ENCODE measurements at regions not wholly inside any gene's neighbourhood (a gene's known extent, or its start where the extent isn't known, plus 50 kb on each side); places are given as distances from the start of the nearest gene placed in this dataset.

DNA sequence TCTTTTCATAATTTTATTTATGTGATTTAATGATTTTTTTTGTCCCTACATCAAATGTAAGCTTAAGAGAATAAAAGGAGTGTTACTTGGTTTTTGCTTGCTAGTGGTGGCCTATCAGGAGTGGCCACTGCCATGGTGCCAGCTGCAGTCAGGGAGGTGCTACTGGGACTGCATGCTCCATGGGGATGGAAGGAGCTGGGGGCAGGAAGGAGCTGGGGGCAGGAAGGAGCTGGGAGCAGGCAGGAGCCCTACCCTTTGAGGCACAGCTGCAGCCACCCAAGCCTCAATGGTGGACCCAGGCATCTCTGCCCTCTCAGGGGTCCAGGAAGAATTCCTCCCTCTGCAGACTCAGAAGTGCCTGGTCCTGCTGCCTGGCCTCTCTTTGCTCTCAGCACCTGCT, 796.0 kb downstream of the SLC16A7 start:
- no peak for DNase-seq

DNA sequence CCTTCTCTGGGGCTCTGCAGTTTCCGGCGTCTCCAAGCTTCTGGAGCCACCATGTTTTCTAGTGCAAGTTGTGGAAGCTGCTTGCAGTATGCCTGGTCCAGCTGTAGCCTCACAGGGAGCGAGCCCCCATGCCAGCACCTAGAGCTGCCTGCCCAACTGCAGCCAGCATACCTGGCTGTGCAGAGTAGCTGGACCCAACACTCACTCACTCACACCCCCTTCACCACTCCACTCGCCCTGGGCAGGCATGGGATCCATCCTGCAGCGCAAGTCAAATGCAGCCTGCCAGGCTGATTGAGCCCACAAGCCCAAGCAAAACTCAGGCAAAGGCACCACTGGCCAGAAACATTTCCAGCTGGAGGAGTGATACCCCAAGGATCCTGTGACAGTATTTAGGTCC, 797.3 kb downstream of the SLC16A7 start:
- DNase-seq = no peak

DNA sequence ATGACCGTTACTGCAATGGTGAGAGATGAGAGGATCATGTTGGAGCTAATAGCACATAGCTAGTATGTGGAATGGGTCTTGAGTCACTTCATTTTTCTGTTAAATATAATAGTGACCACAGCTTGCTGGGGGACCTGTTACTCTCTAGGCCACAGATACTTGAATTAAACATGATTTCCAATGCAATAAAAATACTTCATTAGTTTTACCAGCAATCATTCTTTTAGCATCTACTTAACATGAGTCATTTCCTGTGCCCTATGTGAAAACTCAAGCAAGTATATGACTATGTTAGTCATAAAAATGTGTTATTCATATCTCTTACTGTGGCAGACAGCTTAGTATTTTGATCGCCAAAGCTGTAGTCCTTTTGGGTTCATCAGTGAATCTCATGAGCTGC, 798.8 kb downstream of the SLC16A7 start:
- DNase-seq = no peak

DNA sequence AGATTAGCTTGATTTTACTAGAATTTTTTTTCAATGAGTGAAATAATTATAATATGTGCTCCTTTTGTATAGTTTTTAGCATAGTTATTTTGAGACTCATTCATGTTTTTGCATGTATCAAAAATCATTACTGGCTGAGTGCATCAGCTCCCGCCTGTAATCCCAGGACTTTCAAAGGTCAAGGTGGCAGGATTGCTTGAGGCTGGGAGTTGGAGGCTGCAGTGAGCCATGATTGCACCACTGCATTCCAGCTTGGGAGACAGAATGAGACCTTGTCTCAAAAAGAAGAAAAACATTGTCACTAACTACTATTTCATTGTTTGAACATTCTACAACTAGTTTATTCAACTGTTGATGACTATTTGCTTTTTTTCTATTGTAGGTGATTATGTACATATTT, 802.7 kb downstream of the SLC16A7 start:
- DNase-seq = no peak

DNA sequence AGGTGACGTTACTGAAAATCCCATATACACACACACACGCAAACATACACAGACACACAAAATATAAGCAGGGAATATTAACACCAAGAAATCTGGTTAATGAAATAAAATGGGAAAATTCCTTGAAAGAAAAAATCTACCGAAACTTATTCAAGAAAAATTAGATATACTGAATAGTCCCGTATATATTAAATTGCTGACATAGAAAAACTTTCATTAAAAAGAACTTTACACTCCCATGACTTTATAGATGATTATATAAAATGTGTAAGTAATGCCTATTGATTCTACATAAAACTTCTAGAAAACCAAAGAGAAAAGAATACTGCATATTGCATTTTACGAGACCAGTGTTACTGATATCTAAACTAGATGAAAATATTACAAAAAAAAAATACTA, 803.2 kb downstream of the SLC16A7 start:
- no peak for DNase-seq

DNA sequence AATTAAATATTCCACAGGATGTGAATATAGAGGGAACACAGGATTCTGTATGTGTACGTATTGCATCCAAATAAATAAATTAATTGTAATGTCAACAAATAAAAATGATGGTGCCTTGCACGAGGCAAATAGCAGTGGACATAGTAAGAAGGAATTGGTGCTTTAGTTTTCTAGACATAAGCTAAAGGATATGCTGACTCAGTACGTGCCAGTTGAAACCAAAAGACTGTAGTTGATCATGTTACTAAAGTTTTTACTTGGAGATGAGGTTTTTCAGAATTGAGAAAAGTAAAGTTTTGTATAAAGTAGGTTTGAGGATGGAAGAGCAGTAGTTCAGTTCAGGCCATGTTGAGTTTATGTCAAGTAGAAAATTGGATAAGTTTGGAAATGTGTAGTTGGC, 807.2 kb downstream of the SLC16A7 start:
- DNase-seq = no peak

DNA sequence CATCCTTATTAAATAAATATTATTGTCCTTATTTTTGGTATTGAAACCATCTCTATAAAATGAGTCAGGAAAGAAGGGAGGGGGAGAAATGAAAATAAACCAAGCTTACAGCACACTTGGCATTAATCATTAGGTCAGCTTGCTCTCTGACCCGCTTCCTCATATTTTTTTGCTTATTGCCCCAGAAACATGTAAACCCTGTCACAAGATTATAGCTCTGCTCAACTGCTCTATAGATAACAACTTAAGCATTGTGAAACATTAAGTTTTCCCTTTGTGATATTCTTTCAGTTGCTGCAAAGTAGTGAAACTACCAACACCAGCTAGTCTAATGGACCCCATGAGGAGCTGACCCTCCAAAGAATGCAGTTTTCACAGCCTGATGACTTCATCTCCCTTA, 819.5 kb downstream of the SLC16A7 start:
- DNase-seq = no peak

DNA sequence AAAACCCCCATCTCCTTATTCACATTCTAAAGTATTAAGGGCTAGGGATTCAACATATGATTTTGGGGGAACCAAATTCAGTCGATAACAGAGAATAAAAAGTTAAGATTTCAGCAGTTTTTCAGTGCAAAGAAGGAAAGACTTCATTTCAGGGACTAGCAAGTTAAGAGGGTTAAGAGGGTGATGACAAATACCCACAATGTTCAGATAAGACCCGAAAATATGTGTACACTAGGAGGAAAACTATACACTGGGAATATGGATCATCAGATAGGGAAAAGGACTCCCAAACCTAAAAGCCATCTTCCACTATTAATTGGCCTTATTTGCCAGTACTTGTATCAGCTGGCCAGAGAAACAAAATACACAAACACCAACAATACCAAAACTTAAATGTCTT, 824.2 kb downstream of the SLC16A7 start:
- DNase-seq = no peak

DNA sequence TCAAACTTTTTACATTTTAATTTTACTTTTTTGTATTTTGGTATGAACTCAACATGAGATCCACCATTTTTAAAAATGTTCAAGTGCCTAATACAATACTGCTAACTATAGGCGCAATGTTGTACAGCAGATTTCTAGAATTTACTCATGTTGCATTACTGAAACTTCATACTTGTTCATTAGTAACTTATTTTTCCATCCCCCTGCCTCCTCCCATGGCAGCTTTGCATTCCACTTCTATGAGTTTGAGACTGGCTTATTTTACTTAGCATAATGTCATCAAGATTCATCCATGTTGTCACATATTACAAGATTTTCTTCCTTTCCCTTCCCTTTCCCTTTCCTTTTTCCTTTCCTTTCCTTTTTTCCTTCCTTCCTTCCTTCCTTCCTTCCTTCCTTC, 825.9 kb downstream of the SLC16A7 start:
- DNase-seq = no peak

DNA sequence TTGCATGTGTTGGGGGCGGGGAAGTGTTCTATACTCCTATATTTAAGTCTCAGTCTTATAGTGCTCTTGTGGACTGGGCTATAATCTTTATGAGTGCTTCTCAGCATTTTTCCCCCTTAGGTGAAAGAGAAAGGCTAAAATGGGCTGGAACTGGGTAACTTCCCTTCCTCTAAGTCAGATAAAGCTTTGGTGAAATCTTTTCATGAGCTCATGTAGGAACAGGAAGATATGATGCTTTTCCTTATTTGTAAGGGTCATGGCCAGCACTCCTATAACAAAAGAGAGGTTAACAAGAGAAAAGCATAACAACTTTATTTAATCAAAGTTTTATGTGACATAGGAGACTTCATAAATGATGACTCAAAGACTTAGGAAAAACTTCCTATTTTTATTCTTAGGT, 841.5 kb downstream of the SLC16A7 start:
- no peak for DNase-seq

DNA sequence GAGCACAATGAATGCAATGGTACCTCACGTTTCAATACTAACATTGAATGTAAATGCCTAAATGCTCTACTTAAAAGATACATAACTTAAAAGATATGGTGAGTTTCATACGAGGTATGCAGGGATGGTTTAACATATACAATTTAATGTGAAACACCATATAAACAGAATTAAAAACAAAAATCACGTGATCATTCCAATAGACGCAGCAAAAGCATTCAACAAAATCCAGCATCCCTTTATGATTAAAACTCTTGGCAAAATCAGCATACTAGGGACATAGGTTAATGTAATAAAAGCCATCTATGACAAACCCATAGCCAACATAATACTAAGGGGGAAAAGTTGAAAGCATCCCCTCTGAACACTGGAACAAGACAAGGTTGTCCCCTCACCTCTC, 845.7 kb downstream of the SLC16A7 start:
- no peak for DNase-seq

DNA sequence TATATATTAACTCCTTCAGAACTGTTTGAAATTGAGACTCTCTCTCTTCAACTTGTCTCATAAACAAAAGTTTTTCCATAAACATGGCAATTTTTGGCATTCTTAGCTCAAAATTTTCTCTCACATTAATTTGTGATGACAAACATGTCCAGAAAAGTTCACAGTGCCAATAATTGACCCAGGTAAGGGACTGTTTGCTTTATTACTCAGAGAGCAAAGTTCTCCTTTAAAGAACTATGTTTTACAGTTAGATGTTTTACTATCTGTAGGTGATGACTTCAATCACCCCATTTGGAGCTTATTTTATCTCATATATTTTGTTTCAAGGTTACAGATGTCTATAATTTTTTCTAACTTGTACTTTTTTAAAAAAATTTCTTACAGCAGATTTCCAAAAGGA, 855.6 kb downstream of the SLC16A7 start:
- DNase-seq = no peak

DNA sequence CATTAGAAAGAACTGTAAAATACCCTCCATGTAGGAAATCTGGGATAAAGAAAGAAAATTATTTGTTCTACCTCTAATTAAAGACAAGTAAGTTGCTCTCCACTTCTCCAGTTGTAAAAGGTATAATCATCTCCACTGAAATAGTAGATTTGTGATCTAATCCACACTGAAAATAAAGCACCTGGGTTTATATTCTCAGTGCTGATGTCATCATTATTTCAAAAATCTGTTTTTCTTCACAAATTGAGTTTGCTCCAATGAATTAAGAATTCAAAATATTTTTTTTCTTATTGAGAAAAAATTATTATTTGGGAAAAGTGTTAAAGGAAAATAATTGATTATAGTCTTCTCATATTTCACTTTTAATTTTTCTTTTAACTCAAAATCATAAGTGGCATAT, 869.2 kb downstream of the SLC16A7 start:
- no peak for DNase-seq

DNA sequence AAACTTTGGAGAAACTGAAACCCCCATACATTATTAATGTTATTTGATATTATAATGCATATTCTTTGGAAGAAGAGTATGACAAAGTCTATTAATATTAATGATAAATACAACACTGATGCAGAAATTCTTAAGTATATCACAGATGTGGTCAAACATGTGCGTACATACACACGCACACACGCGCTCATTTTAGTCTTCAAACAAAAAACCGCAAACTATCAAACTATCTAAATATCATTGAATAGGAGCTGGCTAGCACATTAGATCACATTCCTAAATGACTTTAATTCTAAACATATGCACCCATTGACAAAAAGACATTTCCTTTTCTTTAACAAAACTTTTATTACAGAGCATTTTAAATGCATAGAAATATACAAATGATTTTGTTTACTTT, 872.7 kb downstream of the SLC16A7 start:
- DNase-seq = no peak

DNA sequence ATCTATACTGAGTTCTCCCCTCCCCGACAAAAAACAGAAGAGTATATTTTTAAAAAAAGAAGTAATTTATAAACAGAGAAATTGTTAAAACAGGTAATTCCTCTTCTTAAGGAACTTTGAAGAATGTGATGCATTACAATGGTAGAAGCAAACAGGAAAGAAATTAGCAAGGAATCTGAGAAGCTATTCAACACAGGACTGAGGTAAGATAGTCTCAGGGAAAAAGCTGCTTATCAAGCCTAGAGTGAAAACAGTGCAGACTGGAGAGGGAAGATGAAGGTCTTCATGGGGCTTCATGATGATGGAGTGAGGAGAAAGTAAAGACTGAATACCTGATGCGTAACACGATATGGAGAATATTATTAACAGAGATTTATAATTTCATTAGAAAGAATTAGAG, 880.0 kb downstream of the SLC16A7 start:
- no peak for DNase-seq

DNA sequence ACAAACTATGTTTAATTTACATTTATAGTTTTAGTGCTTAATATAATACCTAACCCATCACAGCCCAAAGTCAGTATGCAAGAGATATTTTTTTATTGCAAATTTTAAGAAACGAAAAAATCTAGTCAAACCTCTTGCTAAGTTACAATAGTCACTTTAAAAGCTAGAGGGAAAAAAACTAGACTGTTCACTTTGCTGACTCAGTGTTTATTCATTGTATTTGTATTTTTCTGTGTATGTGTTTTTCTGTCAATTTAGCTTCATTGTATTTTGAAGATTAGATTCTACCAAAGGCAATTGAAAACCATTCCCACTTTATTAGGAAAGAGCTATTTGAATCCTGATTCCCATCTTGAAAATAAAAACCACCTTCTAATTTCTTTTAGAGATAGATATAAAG, 891.5 kb downstream of the SLC16A7 start:
- no peak for DNase-seq

DNA sequence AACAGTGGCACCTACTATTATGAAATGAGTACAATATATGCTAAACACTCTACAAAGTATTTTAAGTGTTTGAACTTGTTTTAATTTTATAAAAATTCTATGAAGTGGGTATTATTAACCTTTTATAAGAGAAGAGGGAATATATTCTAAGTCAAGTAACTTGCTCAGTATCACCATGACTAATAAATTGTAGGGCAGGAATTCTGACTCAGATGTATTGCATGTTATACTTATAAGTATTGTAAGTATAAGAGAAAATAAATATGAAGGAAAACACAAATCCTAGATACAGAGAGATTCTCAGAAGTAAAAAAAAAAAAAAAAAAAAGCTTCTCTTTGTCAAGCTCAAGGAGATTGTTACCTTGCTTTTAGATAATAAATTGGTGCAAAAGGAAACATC, 893.2 kb downstream of the SLC16A7 start:
- no peak for DNase-seq

DNA sequence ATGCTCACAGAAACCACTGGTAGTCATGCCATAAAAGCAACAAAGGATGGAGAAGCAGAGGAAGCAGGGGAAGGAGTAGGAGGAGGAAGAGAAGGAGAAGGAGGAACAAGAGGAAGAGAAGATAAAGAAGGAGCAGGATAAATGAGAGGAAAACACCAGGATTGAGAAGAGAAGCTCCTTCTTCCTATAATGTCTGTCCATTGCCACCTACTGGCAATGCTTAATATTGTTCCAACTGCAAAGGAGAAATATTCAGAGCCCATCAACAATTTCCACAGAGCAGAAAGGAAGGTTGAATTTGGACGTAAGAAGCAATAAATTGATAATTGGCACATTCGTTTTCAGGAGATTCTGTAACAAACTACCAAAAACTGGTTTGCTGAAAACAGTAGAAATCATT, 898.4 kb downstream of the SLC16A7 start:
- no peak for DNase-seq

DNA sequence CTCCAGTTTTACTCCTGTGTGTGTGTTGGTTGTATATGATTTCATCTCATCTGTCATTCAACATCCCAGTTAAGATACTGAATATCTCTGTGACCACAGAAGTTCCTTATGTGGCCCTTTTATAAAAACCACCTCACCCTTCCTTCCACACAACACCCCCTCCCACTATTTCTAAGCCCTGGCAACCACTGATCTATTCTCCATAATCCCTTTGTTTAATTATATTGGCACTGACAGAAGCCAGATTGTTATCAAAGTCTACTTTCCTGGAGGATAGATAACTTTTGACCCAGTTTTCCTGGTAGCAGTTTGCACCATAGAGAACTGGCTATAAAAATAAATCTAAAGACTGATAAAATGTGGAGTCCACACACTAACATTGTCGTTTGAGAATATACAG, 902.8 kb downstream of the SLC16A7 start:
- no peak for DNase-seq

DNA sequence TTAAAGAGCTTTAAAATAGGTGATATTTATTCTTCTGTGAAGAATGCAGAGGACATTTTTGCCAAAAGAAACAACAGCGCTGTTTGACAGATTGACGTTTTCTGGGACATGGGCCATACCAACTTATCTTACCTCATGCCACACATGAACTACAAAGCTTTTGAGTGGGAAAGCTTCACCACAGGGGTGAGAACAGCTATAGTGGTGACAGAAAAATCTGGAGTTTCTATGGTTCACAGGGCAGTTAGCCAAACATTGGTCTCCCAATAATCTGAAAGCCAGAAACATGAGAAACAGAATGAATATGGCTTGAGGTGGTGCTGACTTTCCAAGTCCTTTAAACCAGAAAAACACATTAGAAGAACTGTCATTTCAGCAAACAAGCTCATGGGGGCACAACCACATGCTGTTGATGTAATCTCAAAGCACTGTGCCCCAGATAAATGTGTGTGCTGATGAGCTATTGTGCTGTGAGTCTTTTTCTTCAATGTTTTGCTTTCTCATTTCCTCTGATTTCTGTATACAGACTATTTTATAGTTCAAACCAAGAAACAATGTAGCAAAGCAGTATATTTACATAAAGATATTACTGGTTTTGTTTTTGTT, 905.4 kb downstream of the SLC16A7 start:
- no peak for DNase-seq

DNA sequence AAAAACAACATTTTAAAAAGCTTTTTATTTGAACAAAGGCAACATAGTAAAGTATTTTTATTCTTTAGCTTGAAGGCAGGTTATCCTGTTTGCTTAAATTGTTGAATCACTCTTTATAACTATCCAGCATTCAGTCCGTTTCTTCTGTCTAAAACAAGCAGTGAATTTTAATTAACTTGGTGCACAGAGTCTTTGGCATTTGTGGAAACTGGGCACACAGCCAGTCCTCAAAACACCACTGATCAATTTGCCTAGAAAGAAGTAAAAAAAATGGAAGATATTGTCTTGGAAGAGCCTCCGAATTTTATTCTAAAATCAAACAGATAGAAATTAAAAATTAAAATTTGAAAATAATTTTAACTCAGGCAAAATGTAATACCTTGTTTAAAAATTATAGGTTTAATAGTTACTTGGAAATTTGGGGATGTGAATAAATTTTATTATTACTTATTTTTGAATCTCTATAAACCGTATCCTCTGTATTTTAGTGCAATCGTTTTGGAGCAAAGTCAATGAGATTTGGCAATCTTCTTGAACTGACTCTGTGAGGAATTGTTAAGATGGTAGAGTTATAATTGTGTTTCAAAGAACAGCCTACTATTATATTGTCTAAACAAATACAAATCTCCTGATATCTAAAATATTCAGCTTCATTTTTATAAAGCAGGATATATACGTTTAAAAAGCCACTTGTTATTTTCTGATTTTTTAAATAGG, 927.0 kb downstream of the SLC16A7 start:
- no peak for DNase-seq

DNA sequence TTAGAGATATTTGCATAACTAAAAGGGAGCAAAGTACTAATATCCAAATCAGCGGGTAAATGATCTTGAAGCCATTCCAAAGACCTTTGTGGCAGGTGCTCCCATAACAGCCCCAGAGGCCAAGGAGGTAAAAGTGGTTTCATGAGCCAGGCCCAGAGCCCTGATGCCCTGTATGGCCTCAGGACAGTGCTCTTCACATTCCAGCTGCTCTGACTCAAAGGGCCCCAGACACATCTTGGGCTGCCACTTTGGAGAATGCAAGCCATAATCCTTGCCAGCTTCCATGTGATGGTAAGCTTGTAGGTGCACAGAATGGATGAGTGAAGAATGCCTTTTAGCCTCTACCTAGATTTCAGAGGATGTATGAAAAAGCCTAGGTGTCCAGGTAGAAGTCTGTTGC, 933.4 kb downstream of the SLC16A7 start:
- DNase-seq = no peak

DNA sequence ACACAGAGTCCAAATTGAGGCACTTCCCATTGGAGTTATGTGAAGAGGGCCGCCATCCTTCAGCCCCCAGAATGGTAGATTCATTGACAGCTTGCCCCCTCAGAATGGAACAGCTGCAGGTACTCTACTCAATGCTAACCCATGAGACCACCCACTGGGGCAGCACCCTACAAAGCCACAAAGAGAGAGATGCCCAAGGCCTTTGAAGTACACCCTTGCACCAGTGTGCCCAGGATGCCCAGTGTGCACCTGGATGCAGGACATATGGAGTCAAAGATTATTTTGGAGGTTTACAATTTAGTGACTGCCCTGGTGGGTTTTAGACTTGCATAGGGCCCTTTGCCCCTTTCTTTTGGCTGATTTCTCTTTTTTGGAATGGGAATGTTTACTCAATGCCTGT, 933.9 kb downstream of the SLC16A7 start:
- DNase-seq = no peak

DNA sequence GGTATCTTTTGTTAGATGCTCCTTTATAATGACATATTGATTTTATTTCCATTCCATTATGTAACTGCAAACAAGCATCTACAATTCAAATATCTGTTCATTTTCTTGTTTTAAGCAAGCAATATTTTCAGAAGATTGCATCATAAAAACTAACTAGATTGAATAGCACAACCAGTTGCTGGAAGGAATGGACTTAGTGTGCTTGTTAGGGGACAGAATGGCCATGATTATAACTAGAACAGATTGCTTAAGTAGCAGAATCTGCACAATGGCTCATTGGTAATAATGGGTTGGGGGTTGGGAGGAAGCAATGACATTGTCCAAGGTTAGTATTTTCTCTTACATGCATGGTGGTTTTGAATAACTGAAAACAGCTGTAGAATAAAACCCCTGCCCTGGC, 939.5 kb downstream of the SLC16A7 start:
- no peak for DNase-seq

DNA sequence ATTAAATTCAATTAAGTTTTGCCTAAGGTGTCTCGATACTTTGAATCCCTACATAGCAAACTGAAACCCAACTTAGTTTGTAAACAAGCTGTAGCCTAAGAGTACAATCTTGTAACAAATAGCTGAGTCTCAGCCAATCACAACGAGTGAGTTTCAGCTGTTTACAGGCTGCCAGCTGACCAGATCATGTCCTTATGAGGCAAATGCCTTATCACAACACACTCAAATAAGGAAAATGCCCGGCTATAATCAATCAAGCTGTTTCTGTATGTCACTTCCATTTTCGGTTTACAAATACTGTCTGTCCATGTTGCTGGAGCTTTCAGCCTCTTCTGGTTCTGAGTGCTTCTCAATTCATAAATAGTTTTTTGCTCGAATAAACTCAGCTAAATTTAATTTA, 943.8 kb downstream of the SLC16A7 start:
- no peak for DNase-seq
